Prostate gland (tissue), 2 donors: ENCODE measurements at regions not wholly inside any gene's neighbourhood (a gene's known extent, or its start where the extent isn't known, plus 50 kb on each side); places are given as distances from the start of the nearest gene placed in this dataset.

Experiments
- DNase-seq: peaks from one replicate; pipeline ENCODE4 v3.0.0-alpha.2; 2019; ENCODE audit warnings: low spot score
- H3K27ac ChIP-seq, 2 donors: fragments of 200-600 bp; sonication (generic); 2 replicates each; pipeline ENCODE4 v1.5.1; 2017 to 2019
- H3K27me3 ChIP-seq: fragments of 200-600 bp; sonication (generic); replicated peaks from 2 replicates; pipeline ENCODE4 v1.5.1; 2019; ENCODE audit not compliant: insufficient read depth
- H3K36me3 ChIP-seq, 2 donors: fragments of 200-600 bp; sonication (generic); 1 replicate in 1 of 2; 2 replicates in 1 of 2; pipeline versions ENCODE4 v1.5.1 to v1.8.1; 2017 to 2019
- H3K4me1 ChIP-seq: fragments of 200-600 bp; sonication (generic); replicated peaks from 2 replicates; pipeline ENCODE4 v1.5.1; 2019
- H3K4me3 ChIP-seq, 2 donors: fragments of 200-600 bp; sonication (generic); 2 replicates each; pipeline ENCODE4 v1.5.1; 2017 to 2019
- H3K9me3 ChIP-seq: fragments of 200-600 bp; sonication (generic); 2 replicates; pipeline ENCODE4 v1.5.1; 2017
- POLR2A ChIP-seq: fragments of 450-650 bp; IDR thresholded peaks from one replicate; pipeline ENCODE4 v1.6.1; 2016; ENCODE audit warnings: antibody characterized with exemption, mild to moderate bottlenecking
- POLR2AphosphoS5 ChIP-seq: sonication (generic); formaldehyde crosslinking; IDR thresholded peaks from one replicate; pipeline ENCODE4 v1.6.1; 2017; ENCODE audit warnings: antibody characterized with exemption
- WGBS: methylation state at CpG from one replicate; pipeline ENCODE4 v1.1.5; 2018; 5-methylcytosine and 5-hydroxymethylcytosine counted together
- intact Hi-C: fragments of 100-400 bp; cut with DNase I; formaldehyde crosslinking; loops from one replicate; pipeline ENCODE4 v1.14.2; 2022
- TF ChIP-seq, protein P1 (sequence below), 4 experiments: fragments of 200-600 bp in 2 of 4; fragments of 450-650 bp in 2 of 4; sonication (generic) in 2 of 4; IDR thresholded peaks; 1 replicate in 3 of 4; 2 replicates in 1 of 4; pipeline ENCODE4 v1.5.1; 2016 to 2019; ENCODE audit warnings: antibody characterized with exemption in 4 of 4, mild to moderate bottlenecking in 2 of 4, moderate library complexity in 2 of 4

DNA sequence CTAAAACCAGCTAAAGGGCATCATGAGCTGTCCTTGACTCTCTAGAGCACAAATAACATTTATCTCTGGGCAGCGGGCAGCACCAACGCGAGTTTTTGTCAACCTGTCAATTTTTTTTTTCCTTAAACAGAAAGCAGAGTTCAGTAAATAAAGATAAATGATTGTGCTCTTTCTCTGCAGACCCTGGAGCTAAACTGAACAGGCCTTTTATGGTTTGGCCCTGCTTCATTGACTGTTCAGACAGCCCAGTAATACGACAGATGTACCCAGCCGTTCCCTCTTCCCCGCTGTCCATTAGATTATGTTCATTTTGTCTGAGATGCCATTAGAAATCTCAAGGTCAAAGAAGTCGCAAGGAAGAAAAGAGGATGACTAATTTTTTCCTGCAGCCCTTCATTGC lies 280.5 kb upstream of the PIK3C3 start:
- no peaks in the 10 kb centered on the region for H3K4me1 ChIP-seq
- TF ChIP-seq, protein P1, sequence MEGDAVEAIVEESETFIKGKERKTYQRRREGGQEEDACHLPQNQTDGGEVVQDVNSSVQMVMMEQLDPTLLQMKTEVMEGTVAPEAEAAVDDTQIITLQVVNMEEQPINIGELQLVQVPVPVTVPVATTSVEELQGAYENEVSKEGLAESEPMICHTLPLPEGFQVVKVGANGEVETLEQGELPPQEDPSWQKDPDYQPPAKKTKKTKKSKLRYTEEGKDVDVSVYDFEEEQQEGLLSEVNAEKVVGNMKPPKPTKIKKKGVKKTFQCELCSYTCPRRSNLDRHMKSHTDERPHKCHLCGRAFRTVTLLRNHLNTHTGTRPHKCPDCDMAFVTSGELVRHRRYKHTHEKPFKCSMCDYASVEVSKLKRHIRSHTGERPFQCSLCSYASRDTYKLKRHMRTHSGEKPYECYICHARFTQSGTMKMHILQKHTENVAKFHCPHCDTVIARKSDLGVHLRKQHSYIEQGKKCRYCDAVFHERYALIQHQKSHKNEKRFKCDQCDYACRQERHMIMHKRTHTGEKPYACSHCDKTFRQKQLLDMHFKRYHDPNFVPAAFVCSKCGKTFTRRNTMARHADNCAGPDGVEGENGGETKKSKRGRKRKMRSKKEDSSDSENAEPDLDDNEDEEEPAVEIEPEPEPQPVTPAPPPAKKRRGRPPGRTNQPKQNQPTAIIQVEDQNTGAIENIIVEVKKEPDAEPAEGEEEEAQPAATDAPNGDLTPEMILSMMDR (IDR thresholded peaks at IDR 0.05), result no peak
- no peak for TF ChIP-seq POLR2A
- no peak for TF ChIP-seq POLR2AphosphoS5
- 33% methylated on average over 7 of the region's 7 CpGs for WGBS
- H3K9me3 ChIP-seq, result no peaks in the 10 kb centered on the region
- no peak for DNase-seq
- H3K27ac ChIP-seq, result no peak overlapping the region
- no peaks in the 10 kb centered on the region for H3K27me3 ChIP-seq
- intact Hi-C loops, result no loop called here
- H3K36me3 ChIP-seq, result no peaks in the 10 kb centered on the region
- H3K4me3 ChIP-seq, result no peak overlapping the region

GRCh38 chr18:41666231-41666630 lies 288.8 kb upstream of the PIK3C3 start:
- intact Hi-C loops, result no loop called here
- H3K27me3 ChIP-seq, result no peaks in the 10 kb centered on the region
- H3K36me3 ChIP-seq, result no peaks in the 10 kb centered on the region
- no peak overlapping the region for H3K27ac ChIP-seq
- H3K9me3 ChIP-seq, result no peaks in the 10 kb centered on the region
- H3K4me3 ChIP-seq, result no peak overlapping the region
- no peak for DNase-seq
- H3K4me1 ChIP-seq, result no peaks in the 10 kb centered on the region
- TF ChIP-seq, protein P1 (IDR thresholded peaks at IDR 0.05), result no peak
- no peak for TF ChIP-seq POLR2AphosphoS5
- TF ChIP-seq POLR2A, result no peak

GRCh38 chr18:41665210-41665609 lies 289.8 kb upstream of the PIK3C3 start:
- Histone ChIP-seq H3K27ac (no peak overlapping the region), H3K9me3 (no peaks in the 10 kb centered on the region), H3K4me3 (no peak overlapping the region), H3K4me1 (no peaks in the 10 kb centered on the region), H3K27me3 (no peaks in the 10 kb centered on the region), H3K36me3 (no peaks in the 10 kb centered on the region)
- intact Hi-C loops, result no loop called here
- TF ChIP-seq, protein P1 (IDR thresholded peaks at IDR 0.05), result no peak
- TF ChIP-seq POLR2AphosphoS5, result no peak
- no peak for TF ChIP-seq POLR2A
- DNase-seq, result no peak
- 73% methylated on average over 5 of the region's 5 CpGs for WGBS

GRCh38 chr18:41660654-41661053 lies 294.4 kb upstream of the PIK3C3 start:
- TF ChIP-seq, protein P1 (IDR thresholded peaks at IDR 0.05), result no peak
- TF ChIP-seq POLR2AphosphoS5, result no peak
- no peak for TF ChIP-seq POLR2A
- DNase-seq, result no peak
- H3K4me1 ChIP-seq, result no peaks in the 10 kb centered on the region
- intact Hi-C loops, result no loop called here
- H3K27me3 ChIP-seq, result no peaks in the 10 kb centered on the region
- no peaks in the 10 kb centered on the region for H3K36me3 ChIP-seq
- no peak overlapping the region for H3K27ac ChIP-seq
- H3K4me3 ChIP-seq, result no peak overlapping the region
- H3K9me3 ChIP-seq, result no peaks in the 10 kb centered on the region

DNA sequence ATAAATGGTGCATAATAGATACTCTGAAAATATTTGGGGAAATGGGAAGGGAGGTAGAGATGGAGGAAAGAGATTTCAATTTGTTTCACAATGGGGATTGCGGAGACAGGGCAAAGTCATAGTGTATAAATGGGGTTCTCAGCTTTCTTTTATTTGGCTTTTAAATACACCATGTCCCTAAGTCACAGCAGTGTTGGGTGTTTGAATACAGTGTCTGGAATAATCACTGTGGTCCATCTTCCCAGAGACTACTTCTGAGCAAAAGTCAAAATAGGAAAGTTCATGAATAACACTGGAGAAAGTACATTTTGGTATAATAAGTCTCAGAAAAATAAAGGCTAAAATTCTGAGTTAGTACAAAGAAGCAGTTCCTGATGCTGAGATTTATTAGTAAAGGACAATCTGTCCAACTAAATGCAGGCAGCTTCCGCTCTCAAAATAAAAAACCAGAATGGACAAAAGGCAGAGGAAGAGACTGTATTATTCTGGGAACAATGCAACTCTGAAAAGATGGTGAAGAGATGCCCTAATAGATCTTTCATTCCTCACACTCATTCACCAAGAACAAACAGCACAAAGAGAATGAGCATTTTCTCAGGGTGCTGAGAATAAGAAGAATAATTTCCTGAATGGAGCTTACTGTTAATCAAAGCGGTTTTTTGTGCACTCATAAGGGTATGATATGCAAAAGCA lies 295.4 kb upstream of the PIK3C3 start:
- WGBS, result 81% methylated on average over 3 of the region's 3 CpGs
- TF ChIP-seq POLR2A (no peak), POLR2AphosphoS5 (no peak)
- TF ChIP-seq, protein P1 (IDR thresholded peaks at IDR 0.05), result no peak
- Histone ChIP-seq H3K27ac (no peak overlapping the region), H3K27me3 (no peaks in the 10 kb centered on the region), H3K36me3 (no peaks in the 10 kb centered on the region), H3K9me3 (no peaks in the 10 kb centered on the region), H3K4me3 (no peak overlapping the region), H3K4me1 (no peaks in the 10 kb centered on the region)
- intact Hi-C loops, result no loop called here
- no peak for DNase-seq
